Jurkat, Clone E6-1 (cell line): ENCODE measurements at regions not wholly inside any gene's neighbourhood (a gene's known extent, or its start where the extent isn't known, plus 50 kb on each side); places are given as distances from the start of the nearest gene placed in this dataset.
"Not testable (repeated sequence)": the region's sequence is repeated elsewhere in the genome, so short reads cannot be mapped to it uniquely, and the experiment has no call there.

Experiments used
- DNase-seq: peaks from one replicate; pipeline ENCODE4 v3.0.0-alpha.2; 2011; ENCODE audit warnings: low read depth, low spot score
- H3K4me3 ChIP-seq: 2 replicates; pipeline ENCODE4 v1.5.1; 2011; ENCODE audit warnings: mild to moderate bottlenecking, low read length, control low read depth, moderate library complexity

DNA sequence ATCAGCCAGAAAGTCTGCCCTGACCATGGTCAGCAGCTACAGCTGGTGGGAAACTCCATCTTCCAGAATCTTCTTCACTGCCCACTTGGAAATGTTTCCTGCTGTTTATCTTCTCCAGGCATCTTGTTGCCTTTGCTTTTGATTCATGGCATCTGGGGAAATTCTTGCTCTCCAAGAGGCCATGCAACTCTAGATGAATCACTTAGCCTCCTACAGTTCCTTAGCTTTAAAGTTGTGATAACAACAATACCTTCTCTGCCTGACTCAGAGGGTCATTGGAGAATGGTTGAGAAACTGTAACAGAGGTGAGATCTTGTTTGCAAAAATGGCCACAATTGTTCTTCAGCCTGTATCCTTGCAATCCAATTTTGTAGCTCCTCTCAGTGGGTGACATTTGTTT is 121.0 kb upstream of the VRK1 start:
- DNase-seq: no peak
- H3K4me3 ChIP-seq: no peak overlapping the region

DNA sequence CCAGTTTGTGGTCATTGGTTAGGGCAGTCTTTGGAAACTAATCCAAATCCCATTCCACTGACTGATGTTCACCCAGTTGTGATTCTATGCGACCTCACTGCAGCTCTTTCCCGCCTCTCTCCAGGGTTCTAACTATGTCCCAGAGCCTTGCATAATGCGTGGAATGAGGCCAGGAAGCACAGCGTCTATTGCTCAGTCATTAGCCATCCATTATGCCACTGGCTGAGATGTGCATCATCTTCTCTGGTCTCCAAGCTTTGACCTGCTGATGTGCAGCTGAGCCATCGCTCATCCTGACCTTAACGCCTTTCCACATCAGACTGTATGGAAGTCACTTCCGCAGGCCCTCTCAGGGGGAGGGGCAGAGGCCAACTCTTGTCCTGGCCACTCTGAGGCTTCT is 115.4 kb upstream of the VRK1 start:
- H3K4me3 ChIP-seq: no peak overlapping the region
- no peak for DNase-seq

DNA sequence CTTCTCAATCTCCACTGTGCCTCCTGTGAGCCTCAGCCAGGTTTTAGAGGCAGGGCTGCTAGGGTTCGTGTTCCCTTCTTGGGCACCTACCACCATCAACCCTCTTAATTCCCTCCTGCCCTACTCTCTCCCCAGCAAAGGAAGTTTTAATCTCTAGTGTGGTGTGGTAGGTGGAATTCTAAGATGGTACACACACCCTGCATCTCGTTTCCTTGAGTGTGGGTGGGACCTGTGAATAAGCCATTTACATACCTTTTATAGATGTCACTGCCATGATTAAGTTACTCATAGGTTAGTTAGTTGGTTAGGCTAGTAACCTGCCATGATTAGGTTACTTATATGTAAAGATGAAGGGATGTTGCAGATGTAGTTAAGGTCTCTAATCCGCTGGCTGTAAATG is 114.8 kb upstream of the VRK1 start:
- H3K4me3 ChIP-seq: no peak overlapping the region
- no peak for DNase-seq

DNA sequence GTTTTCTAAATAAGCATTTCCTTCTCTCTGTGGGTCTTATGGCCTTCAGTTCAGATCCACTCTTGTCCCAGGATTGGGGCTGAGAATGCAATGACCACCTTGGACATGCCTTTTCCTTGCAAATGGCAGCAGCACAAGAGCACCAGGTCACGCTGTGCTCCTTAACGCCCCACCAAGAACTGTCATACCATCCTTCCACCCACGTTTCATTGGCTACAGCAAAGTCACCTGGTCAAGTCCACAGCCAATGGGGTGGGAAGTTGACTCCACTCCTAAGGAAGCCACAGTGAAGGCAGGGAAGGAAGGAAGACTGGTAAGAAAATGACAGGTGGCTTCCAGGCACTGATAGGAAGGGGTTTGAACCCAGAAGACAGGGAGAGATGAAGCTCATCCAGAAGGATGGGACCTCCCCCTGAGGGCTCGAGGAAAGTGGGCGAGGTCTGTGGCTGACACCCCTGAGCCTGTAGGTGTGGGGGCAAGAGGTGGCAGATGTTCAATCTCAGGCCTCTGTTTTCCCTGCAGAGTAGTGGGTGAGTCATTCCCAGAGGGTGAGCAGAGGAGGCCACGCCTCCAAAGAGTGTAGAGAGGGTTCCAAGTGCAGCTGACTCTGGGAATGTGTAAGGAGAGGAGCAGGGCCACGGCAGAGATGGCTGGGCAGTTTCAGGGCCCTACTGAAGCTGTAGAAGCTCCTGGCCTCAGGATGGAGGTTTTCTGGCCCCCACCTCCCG is 113.5 kb upstream of the VRK1 start:
- no peak for DNase-seq
- no peak overlapping the region for H3K4me3 ChIP-seq

DNA sequence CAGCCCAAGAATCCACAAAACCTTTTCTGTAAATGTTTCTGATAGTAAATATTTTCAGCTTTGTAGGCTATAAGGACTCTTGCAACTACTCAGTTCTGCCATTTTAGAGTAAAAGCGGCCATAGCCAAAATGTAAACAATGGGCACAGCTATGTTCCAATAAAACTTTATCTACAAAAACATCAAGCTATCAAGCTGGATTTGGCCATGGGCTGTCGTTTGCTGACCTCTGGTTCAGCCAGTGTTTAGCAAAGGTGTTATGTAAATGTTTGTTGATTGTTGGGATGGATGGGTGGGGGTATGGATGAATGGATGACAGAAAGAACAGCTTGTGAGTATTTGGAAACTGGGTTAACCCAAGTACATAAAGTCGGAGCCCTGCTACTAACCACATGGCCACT is 111.1 kb upstream of the VRK1 start:
- H3K4me3 ChIP-seq: no peak overlapping the region
- DNase-seq: no peak

DNA sequence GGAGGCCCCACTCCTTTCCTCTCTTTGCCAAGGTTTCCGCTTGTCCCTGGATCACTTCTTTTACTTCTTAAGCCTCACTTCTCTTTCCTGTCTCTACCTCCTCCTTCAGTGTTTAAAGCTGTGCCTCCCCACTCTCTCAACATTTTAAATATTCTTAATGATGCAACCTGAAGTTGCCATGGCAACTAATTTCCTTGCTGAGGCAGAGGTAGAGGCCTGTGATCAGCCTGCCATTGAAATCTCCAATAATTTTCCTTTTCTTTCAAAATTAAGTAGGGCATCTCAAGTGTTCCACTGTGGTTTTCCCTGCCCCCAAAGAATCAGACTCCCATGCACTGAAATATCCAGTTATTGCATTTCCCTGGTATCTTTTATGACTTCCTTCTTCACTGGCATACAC is 108.6 kb upstream of the VRK1 start:
- H3K4me3 ChIP-seq: no peak overlapping the region
- DNase-seq: no peak

DNA sequence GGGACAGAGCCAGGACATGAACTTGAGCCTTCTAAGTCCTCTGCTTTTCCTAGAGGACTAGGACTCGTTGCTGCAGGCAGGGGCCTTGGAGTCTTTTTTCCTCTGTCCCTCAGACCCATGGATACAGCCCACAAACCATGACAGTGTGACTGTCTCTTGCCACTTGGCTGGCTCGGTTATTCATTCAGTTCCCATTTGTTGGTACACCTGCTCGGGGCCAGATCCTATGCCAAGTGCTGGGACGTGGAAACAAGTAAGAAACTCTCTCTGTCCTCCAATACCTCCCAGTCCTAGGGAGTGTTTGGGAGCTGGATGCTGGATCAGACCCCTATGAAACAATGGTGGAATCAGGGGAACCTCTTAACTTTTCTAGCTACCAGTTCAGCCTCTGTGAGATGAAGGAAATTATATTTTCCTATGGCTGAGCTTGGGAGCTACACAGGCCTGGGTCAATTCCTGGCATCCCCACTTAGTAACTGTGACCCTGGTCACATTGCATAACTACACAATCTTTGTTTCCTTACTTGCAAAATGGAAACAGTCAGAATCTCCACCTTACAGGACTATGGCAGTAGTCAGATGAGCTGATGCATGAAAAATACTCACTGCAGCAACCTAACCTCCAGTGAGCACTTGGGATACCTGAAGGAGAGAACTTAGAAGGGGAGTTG is 106.3 kb upstream of the VRK1 start:
- H3K4me3 ChIP-seq: no peak overlapping the region
- DNase-seq: no peak

DNA sequence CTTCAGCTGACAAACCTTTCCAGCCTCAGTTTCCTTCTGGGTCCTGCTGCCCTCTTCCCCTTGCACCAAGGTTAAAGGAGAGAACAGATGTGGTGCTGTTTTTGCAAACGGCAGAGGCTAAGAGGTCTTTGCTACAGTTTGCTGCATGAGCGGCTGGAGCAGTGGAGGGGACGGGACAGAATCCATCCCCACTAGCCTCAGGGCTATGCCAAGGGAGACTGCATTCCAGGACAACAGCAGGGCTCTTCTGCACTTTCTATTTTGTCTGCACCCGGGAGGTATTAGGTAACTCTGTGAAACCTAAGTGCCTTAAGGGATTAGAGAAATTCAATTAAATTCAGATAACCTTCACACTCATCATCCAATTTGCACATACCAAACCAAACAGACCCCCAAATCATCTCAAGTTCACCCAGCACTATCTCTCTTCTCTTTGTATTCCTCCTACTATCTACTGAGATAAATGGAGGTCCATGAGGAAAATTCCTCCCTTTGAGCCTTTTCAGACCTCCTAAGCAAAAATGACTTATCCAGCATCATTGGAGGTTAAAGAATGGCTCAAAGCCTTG is 103.8 kb upstream of the VRK1 start:
- H3K4me3 ChIP-seq: no peak overlapping the region
- no peak for DNase-seq

DNA sequence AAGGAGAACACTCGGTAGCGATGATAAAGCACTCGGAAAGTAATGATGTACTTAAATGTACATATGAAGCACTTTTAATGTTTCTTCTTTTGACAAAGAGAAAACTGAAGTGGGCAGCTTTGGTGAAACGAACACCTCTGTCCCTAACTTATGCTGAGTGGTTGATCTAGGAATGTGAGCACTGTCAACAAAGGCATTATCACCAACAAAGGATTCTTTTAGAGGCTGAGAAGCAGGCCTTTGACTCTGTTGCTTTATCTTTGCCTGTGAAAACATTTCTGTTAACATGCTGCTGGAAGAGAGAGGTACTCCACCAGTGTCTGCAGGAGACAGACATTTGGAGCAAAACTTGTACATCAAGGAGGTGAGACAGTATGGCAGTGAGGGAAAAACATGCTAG is 103.2 kb upstream of the VRK1 start:
- H3K4me3 ChIP-seq: no peak overlapping the region
- DNase-seq: no peak

DNA sequence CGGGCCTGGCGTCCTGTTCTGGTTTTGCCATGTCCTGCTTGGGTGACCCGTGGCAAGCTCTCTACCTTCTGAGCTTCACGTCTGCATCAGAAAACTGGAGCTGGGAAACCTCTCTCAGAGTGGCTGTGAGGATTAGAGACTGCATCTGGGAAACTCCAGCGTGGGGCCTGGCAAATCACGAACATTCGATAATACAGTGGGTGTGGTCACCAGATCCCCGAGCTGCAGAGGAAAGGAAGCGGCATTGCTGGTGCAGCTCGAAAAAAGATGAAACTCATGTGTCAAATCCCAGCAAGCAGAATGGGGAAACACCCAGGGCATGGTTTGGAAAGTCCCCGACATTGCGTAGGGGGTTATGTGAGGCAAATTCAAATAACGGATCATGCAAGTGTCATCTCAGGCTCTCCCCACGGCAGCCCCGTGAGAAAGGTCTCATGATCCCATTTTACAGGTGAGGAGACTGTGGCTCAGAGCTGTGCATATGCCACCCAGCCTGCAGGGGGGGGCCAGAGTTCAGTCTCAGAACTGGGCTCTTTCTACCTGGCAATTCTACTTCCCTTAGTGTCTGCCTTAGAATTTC is 98.1 kb upstream of the VRK1 start:
- no peak for DNase-seq
- H3K4me3 ChIP-seq: no peak overlapping the region

DNA sequence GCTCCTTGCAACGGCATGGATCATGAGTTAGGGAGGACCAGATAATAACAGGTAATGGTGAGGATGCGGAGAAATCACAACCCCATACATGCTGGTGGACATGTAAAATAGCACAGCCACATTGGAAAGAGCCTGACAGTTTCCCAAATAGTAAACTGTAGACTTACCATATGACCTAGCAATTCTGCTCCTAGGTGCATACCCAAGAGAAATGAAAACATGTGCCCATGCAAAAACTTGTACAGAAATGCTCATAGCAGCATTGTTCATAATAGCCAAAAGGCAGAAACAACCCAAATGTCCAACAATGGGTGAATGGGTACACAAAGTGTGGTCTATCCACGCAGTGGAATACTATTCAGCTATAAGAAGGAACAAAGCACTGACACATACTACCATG is 97.5 kb upstream of the VRK1 start:
- H3K4me3 ChIP-seq: no peak overlapping the region
- DNase-seq: no peak

DNA sequence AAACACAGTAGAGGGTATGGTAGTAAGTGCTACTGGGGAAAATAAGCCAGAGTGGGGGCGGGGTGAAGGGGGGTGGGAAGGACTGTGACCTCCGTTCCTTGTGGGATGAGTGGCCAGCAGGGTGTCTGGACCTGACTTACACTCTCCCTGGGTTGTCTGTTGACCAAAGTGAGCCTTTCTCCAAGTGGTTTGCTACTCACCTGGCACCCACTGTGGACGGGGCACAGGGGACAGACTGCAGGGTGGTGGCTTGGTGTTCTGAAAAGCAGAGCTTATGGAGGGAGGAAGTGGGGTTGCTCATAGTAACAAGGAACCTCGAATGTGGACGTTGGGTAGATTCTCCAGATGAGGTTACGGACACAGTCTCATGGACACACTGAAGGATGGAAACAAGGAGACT is 94.4 kb upstream of the VRK1 start:
- no peak for DNase-seq
- no peak overlapping the region for H3K4me3 ChIP-seq

DNA sequence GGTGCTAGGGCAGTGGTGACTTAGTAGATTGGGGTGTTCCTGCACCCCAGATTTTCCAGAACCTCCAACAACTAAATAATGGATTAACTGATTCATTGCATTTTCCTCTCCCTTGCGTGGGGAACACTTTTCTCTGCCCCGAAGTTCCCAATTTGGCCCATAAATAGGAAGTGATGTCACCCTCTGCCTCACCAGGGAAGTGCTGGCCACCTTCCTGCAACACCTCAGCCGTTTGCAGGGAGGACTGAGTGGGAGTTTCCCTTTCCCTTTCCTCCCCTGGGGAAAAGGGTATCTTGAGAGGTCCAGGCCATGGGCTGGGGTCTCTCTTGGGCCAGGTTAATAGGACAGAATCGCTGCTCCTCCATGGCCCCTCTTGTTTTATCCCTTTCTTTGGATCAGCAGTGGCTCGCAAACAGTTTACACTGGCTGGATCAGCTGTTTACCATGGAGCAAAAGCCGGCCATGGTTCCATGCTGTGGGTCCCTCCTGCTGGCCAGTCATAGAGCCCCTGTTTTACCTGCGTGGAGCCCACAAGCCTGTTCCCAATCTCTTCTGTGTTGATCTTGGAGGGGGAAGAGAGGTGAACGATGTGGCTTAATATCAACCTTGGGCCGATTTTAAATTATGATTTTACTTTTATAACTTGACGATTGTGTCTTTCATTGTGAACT is 91.6 kb upstream of the VRK1 start:
- no peak for DNase-seq
- H3K4me3 ChIP-seq: no peak overlapping the region

DNA sequence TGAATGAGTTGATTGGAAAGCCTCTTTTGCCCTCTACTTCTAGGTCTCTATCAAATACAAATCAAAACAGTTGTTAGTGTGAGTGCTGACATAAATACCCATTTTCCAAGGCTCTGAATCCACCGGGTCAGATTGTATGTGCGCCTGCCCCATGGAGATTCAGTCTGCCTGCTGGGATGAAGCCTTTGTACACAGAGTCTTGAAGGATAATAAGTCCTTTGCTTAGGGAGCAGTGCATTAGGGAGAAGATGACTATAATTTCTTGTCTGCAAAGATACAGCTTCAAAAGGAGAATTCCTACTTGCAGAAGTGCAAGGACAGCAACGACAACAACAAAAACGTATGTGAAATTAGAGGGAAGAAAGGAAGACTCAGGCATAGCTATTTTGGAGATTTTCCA is 90.3 kb upstream of the VRK1 start:
- DNase-seq: no peak
- H3K4me3 ChIP-seq: no peak overlapping the region

DNA sequence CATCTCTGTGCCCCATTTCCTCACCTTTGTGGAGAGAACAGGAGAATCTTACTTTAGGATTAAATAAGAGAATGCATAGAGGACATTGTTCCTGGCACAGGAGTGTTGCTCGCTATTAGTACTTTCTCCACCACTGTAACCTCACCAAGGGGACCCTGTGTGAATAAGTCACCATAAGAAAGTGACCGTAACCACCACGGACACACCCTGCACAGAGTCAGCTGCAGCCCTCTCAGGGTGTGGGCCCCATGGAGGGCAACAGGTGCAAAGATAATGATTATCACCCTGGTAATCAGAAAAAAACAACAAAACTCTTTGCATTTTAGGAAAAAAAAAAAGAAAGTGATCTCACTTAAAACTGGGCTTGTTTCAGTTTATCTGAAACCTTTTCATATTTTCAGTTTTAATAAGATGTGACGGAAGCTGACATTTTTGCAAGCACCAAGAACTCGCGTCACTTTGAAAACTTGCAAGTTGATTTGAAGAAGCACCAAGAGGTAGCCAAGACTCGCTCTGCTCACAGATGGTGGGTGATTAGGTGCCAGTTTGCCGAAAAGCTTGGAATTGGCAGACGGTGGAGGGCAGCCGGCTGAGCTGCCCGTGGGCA is 87.0 kb upstream of the VRK1 start:
- no peak overlapping the region for H3K4me3 ChIP-seq
- DNase-seq: no peak

DNA sequence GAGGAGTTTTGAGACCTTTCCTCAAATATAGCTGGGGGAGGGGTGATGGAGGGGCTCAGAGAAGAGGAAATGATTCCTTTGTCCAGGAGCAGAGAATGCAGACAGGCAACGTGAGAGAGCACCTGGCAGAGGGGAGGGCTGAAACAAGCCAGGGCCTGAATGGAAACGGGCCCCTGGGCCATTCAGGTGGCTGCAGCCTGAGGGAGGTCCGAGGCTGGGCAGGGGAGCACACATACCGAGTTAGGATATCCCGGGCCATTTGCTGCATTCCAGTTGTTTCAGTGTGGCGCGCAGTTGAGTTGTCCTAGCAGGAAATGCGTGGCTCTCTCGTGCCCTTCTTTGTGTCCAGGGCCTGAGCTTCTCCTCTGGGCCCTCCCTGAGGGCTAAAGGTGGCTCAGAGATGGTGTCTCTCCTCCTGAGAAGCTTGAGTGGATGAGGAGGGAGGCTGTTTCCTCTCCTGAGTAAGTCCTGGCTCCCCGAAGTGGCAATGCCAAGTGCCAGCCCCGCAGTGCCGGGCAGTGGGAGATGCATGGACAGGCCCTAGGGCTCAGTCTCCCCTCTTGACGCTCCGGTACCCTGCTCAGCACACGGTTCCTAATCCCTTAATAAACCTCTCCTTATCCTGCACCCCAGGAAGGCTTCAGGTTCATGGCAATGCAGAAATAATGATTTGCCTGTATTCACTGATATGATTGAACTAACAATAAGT is 85.5 kb upstream of the VRK1 start:
- H3K4me3 ChIP-seq: no peak overlapping the region
- DNase-seq: no peak

DNA sequence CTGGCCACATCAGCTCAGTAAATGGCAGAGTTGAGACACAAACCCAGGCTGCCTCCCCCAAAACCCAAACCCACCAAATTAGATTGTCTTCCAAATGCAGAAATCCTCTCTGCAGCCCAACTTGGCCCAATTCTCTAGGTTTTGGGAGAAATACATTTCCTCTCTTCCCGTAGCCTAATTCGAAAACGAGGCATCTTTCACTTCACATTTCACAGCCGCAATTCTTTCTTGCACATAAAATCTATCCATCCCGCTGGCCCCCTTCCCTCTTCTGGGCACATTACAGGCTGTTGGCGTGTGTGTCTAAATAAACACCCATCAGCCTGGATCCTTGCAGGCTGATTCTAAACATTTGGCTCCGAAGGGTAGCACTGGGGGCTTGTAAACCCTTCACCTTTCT is 83.8 kb upstream of the VRK1 start:
- DNase-seq: no peak
- H3K4me3 ChIP-seq: no peak overlapping the region

DNA sequence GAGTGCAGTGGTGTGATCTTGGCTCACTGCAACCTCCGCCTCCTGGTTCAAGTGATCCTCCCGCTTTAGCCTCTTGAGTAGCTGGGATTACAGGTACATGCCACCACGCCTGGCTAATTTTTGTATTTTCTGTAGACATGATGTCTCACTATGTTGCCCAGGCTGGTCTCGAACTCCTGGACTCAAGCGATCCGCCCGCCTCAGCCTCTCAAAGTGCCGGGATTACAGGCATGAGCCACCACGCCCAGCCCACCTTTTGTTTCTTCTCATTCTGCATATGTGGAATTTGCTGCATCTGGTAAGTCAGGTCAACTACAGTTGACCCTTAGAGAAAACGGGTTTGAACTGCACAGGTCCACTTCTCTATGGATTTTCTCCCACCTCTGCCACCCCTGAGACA is 82.6 kb upstream of the VRK1 start:
- DNase-seq, H3K4me3 ChIP-seq: not testable (repeated sequence)

DNA sequence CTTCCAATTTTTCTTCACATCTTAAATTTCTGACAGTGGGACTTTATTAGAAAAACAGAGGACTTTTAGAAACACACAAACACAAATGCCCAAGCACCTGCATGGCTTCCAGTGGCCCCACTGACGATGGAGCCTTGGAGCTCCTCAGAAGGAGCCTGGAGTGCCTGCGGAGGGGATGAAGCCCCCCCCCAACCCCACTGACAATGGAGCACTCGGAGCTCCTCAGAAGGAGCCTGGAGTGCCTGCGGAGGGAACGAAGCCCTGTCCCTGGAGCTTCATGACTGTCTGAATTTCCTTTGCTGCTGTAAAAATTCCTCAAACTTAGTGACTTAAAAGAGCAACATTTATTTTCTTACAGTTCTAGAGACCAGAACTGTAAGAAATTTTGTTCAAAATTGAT is 80.1 kb upstream of the VRK1 start:
- no peak for DNase-seq
- no peak overlapping the region for H3K4me3 ChIP-seq
